ENCODE measurements at regions not wholly inside any gene's neighbourhood (a gene's known extent, or its start where the extent isn't known, plus 50 kb on each side); places are given as distances from the start of the nearest gene placed in this dataset.

DNA sequence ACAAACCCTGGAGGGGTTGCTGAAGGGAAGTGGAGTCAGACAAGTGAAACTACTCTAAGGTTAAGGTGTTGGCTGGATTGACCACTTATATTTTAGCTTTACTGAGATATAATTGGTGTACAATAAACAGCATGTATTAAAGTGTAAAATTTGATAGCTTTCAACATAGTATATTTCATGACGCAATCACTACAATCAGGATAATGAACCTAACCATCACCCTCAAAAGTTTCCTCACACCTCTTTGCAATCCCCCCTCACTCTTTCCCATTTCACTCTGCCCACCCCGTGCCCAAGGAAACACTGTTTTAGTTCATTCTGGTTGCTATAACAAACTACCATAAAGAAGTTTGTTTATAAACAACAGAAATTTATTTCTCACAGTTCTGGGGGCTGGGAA is 508.0 kb downstream of the FGF9 start:
- no peak for TF ChIP-seq EZH2 (IDR thresholded peaks at IDR 0.05; ENCODE audit: borderline replicate concordance, low read length)
- TF ChIP-seq, protein P1, sequence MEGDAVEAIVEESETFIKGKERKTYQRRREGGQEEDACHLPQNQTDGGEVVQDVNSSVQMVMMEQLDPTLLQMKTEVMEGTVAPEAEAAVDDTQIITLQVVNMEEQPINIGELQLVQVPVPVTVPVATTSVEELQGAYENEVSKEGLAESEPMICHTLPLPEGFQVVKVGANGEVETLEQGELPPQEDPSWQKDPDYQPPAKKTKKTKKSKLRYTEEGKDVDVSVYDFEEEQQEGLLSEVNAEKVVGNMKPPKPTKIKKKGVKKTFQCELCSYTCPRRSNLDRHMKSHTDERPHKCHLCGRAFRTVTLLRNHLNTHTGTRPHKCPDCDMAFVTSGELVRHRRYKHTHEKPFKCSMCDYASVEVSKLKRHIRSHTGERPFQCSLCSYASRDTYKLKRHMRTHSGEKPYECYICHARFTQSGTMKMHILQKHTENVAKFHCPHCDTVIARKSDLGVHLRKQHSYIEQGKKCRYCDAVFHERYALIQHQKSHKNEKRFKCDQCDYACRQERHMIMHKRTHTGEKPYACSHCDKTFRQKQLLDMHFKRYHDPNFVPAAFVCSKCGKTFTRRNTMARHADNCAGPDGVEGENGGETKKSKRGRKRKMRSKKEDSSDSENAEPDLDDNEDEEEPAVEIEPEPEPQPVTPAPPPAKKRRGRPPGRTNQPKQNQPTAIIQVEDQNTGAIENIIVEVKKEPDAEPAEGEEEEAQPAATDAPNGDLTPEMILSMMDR (IDR thresholded peaks at IDR 0.05; ENCODE audit: low read length), result no peak
